ENCODE measurements at regions not wholly inside any gene's neighbourhood (a gene's known extent, or its start where the extent isn't known, plus 50 kb on each side); places are given as distances from the start of the nearest gene placed in this dataset.

DNA sequence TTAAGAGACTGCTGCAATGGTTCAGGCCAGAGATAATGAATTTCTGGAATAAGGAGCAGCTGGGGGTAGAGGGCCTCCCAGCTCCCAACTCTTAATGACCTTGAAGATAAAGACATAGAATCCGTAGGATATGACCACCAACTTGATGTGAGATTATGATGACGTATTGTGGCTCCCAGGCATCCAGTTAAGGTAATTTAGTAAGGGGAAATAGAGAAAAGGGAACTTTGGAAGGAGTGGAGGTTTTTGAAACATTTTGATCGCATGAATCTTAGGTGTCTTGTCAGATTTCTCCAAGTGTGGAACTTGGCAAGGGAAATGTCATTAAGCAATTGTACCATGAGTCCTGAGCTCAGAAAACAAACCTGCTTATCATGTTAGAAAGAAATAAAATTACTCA lies 277.3 kb upstream of the TANK start:
- no peak for DNase-seq

DNA sequence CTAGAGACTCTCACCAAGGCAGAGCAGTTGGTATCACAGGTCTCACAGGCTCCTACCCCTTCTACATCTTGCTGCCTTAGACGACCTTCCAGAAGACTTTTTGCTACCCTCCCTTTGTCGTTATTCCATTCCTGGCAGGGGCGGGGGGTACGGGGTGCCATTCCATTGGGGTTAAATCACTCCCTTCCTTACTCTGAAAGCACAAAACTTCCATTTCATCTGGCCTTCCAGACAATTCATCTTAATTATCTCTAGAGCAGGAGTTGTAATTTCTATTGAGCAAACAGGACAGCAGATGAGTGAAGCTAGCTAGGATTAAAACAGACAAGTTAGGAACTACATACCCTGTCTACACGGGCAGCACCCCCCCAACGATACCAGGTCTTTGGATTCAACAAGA lies 276.2 kb upstream of the TANK start:
- DNase-seq: no peak

DNA sequence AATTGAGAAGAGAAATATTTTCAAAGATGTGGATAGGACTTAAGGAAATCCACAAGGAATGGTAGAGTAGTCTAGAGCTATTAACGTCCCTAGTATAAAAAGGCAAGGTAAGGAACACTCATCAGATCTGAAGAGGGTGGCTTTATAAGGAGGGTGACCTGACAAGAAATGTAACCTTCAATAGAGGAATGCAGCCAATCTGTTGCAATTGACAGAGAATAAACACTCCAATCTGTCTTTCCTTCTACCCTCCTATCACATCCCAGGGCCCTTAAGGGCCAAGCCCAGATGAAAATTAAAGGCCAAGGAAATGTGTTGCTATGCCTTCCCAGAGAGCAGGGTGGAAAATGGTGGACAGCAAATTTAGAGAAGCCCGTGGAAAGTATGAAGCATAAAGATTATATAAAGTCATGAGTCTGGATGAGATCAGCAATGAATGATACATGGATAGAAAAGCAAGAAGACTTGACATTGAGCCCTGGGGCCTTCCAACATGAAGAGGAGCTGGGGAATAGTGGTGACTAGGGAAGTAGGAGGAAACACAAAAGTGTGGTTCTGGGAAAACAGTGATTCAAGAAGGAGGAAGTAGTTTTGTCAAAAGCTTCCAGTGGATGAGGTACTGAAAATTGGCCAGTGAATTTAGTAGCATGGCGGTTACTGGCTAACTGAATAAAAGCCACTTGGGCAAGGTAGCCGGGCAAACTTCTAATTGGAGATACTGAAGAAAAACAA lies 270.6 kb upstream of the TANK start:
- no peak for DNase-seq

DNA sequence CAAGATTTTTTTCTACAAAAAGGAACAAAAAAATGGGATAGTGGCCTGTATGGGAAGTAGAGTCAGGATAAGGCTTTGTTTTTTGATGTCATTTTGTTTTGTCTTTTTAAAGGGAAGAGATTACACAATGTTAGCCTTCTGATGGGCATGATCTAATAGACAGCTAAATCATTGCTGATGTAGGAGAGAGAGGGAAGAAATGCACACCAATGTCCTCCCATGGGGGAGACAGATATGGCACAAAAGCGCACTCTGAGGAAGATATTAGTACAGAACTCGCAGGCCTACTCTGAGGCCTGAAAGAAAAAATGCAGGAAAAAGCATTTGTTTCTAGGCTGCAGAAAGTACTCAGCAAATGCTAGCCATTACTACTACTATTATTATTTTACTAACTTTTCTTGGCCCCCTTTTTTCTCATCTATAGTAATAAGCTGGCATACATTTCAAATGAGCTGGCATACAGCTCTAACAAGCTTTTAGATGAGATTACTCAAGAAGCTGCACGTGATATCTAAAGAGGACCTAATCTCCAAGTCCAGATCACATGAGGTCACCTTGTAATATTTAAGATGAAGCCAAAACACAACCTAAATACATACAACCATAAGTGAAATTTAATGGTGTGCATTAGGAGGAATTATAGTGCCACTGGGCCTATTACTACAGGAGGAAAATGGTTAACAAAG lies 269.4 kb upstream of the TANK start:
- no peak for DNase-seq

DNA sequence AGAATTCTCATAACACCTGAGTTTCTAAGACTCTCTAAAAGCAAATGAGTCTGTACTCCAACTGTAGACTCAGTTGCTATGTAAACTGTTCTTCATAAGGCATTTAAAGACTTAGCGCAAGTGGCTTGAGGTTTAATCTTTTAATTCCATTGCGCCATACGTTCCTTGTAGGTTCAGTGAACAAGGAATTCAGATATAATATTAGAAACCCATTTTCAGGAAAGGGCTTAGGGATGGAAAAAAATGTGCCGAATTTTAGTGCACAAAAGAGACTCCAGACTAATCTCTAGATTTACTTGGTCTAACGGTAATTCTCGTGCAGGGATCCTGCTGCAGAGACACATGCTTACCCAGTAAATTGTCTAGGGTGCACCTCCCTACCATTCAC lies 268.9 kb upstream of the TANK start:
- no peak for DNase-seq

DNA sequence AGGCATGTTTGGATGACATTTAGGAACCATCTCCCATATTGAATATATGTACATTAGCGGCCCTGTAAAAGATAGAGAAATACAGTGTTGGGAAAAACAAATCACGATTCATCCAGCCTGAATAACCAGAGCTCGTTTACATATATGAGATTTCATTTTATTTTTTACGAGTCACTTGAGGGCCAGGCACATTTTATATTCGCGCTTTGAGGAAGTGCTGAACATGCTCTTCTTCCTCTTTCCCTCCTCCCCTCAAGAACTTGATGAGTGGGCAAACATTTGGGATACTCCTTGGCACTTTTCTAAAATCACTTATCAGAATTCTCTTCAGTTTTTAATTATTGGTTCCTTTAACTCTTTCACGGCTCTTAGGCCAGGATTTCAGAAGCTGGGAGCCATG lies 268.0 kb upstream of the TANK start:
- DNase-seq: no peak

DNA sequence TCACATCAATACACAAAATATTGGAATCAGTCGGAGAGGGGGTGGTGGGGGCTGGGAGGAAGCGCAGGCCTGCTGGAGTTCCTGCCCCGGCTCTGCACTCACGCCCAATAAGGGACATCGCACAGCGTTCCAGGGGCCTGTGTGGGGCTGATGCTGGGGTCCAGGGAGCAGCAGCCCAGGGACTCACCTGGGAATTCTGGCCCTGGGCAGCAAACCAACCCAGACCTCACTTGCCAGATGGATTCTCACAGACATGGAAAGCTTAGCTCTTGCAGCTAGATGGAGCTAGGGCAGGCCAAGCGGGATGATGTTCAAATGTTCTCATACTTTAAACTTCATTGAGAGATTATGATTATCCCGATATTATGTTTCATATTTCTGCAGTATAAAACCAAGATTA lies 266.6 kb upstream of the TANK start:
- DNase-seq: no peak

DNA sequence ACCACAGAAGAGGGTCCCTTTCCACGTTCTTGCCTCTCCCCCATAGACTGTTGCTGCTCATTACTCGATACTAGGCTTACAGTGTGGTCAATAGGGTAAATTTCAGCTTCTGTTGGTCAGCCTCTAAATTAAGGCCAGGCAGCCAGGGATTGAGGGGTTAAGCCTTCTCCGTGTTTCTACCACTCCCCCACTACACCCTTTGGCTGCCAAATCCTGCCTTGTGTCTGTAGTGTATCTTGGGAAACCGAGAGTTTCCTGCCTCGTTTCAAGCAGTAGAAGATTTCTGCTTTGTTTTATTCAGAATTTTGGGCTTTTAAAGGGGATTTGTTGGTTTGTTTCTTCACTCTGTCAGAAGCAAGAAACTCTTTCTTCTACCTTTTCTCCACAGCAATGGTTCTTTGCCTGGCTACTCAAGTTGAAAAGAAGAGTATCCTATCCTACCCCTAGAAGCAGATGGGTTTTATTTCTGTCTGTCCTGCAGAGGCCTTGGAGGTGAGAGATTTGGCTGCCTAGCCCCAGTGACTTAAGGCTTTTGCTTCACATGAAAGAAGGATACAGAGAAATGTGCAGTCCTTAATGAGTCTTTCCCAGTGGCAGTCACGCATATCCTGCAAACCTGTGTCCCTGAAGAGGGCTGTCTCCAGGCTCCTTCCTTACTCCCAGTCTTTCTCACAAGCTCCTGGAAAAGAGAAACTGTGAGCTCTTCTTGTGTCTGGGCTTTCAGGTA lies 261.5 kb upstream of the TANK start:
- DNase-seq: no peak

DNA sequence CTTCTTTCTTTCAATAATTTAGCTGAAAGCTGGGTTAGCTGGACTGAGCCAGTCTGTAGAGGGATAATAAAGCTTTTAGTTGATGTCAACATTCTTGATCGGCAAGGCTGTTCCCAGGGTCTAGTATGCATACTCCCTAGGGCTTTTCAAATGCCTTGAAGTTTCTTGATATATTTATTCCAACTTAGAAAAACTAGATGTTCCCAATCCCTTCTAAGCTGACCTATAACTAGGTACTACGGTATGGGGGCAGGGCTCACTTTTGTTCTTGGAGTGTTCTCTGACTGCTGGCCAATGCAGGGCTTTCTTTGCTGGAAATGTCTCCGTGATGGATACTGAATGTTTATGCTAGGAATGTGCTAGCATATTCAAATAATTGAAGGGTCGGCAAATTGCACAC lies 258.6 kb upstream of the TANK start:
- no peak for DNase-seq

DNA sequence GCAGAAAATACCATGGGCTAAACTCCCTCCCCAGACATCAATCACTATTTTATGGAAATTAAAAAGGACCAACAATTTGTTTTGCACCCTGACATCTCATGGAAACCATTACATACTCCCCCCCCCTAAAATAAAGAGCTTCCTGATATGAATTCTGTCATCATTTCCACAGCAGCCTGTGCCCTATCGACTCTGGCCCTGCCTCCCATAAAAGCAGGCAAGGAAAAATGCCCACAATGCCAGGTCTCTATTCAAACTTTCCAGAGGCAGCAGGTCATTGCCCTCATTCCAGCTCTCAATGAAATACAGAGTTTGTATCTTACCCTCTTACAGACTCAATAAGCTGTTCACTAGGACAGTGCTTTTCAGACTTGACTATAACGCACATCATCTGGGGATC lies 254.4 kb upstream of the TANK start:
- DNase-seq: no peak

DNA sequence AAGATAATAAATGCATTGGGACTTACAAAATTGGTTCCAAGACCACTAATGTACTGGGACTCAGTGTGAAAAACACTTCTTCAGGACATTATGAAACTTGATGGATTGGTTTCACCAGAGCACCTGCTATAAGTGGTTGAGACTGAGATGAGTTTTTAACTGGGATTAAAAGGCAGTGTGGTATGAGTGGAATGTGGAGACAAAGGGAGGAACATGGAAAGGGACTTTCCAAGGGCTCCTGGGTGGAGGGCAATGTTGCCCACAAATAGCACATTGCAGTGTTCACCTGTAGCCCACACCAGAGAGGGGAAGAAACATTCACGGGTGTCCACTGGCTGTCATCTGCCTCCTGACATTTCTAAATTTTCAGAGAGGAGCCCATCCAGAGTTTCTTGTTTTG lies 253.3 kb upstream of the TANK start:
- no peak for DNase-seq

DNA sequence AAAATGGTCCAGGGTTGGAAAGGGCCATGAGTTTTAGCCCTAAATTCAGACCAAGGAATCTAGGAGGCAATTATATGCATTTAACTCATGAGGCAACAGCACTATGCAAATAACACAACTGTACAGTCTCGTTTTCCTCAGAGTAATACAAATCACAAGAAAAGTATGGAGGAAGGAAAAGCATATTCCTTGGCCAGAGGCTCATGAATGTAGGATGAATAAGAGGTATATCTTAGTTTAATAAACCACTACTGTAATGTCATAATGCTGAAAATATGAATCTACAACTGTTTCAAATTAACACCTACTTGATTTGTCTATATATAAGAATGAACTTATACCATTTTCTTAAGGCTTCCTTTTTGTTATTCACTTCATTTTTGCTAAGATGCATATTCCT lies 252.5 kb upstream of the TANK start:
- DNase-seq: no peak

DNA sequence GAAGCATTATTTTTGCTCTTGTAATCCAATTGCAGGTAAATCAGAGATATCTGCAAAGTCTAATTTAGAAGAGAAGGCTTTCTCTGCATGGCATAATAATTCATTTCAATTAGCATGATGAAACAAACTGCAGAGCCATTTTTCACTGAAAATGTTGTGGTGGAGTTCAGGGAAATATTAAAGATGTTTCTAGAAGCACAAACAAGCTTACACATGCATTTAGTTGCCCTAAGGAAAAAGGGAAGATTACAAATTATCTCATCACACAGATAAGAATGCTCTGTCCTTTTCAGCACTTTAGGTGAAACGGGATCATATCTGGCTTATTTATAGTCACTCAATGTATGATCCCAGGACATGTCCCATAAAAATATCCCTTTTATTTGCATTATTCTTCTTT lies 252.1 kb upstream of the TANK start:
- no peak for DNase-seq

DNA sequence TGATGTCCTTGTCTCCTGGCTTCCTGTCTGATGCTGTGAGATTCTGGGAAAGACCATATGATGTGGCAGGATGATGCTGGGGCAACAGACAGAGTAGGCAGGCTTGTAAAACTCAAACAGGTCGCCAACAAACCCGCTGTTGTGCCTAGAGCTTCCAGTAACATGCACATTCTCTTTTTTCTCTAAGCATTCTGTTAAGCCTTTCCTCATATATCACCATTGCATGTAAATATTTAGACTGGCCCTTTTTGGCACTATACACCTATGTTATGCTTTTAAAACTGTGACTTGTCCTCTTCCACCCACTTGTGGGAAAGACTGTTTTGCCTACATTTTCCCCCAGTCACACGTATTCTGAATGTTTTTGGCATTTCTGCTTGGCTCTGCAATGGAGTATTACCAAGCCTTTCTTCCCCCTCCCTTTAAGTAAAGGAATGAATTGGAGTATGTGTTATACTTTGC lies 250.4 kb upstream of the TANK start:
- no peak for DNase-seq

DNA sequence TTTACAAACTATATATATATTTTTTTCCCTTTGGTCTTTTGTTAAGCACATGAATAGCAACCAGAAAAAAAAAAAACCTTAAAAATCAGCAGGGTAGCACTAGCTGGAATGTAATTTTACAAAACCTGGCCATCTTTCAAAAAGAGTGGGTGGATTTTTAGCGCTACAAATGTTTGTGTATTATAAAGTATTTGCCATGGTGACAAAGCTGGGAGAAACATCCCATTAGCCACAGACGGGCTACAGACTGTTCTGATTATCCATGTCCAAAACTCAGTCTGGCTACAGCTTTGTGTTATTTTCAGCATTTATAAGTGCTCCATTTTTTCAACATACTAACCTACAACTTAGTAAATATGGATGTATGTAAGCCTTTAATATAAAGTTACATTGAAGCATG lies 249.5 kb upstream of the TANK start:
- DNase-seq: no peak

DNA sequence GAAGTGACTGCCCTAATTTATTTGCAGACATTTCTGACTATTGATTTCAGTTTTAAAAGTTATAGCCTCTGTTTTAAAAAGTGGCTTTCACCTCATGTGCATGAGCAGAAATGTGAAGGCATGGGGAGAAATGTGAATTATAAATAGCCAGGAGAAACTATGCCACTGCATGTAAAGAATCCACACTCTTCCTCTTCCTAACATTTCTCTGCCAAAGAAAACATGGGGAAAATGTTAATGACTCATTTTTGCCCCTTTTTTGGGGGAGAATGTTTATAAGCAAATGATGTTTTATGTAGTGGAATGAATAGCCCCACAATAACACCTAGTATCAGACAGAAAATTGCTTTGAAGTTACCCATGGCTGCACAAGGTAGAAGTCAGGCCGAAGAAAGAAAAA lies 249.0 kb upstream of the TANK start:
- no peak for DNase-seq

DNA sequence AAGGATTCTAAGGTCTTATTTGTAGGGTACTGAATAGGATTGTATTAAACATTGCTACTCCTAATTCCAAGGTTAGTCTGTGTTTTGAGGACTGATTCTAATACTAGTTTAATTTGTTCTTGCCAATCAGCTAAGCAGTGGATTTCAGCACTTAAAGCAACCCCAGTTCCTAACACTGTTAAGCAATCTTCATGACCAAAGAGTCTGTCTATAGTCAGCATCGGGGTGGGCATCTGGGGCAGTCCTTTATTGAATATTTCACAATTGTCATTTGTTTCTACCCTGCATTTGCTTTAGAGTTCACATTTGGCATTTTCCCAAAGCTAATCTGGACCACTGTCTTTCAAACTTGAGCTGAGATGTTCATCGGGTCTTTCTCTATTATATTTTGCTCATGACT lies 248.0 kb upstream of the TANK start:
- no peak for DNase-seq

DNA sequence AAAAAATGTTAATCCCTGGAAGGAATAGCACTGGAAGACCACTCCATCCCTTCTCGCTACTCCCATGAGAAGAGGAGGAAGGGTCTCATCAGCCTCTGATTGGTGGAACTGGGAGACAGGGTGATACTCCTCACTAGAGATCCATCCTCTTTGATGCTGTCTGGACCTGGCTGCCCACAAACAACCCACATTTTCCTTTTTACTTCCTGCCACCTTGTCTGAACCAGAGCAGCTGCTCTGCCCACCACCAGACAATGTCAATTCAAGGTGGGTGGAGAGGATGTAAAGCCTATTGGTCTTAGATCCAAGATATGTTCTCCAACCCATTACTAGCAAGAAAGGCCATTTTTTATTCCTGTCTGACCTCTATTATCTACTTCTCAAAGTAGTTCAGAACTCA lies 246.9 kb upstream of the TANK start:
- no peak for DNase-seq

DNA sequence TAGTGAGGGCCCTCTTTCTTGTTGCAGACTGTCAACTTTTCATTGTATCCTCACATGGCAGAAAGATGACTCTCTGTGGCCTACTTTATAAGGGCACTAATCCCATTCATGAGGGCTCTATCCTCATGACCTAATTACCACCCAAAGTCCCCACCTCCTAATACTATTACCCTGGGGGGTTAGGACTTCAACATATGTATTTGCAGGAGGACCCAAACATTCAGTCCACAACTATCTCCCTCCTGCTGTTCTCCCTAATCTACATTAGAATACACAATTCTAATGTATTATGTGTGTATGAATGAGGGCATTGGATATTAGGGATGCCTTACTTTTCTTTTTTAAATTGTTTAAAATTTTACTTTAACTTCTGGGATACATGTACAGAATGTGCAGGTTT lies 246.0 kb upstream of the TANK start:
- no peak for DNase-seq

DNA sequence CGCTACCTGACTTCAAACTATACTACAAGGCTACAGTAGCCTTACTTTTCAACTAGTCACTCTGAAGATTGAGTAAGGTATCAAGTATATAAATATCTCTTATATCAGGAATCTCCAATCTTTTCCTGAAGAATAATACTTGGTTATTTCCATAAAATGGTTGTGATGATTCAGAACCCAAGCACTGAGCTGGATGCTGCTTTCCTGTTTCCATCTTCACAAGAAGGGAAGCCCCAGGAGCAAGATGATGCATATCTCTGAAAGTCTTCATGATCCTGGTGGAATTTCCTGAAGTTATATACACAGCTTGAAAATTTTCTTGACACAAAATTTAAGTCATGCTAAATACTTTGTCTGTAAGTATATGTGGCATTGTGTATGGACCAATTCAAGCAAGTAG lies 243.9 kb upstream of the TANK start:
- no peak for DNase-seq

DNA sequence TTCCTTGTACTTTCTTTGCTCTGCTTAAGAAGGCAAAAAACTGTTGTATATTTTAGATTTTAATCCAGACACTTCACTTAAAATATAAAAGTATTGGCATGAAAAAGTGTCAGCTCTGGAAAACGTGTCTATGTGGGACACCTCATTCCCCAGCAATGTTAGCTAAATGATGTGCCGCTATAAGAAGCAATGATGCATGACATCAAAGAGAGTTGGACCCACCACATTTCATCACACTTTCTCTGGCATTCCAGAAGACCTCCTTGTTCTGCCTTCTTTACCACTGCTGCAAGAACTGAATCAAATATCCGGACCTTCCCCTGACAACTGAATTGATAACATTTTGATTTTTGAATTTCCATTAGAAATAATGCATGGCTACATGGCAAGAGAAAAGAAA lies 242.4 kb upstream of the TANK start:
- no peak for DNase-seq

DNA sequence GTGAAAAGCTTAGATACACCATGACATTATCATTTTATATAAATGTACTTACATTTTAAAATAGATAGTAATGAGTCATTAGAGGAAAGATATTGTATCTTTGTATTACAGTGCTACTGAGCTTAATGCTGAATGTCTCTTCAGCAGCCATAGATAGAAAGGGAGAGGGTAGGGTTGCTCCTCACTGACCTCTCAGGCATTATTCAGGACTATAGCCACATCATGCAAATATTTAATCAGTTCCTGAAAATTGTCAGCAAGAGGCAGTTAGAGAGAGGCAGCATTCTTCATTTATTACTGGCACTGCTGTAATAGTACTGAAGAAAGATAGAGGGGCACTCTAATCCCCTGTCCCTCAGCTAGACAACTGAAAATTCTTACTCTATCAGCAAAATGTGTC lies 242.0 kb upstream of the TANK start:
- no peak for DNase-seq

DNA sequence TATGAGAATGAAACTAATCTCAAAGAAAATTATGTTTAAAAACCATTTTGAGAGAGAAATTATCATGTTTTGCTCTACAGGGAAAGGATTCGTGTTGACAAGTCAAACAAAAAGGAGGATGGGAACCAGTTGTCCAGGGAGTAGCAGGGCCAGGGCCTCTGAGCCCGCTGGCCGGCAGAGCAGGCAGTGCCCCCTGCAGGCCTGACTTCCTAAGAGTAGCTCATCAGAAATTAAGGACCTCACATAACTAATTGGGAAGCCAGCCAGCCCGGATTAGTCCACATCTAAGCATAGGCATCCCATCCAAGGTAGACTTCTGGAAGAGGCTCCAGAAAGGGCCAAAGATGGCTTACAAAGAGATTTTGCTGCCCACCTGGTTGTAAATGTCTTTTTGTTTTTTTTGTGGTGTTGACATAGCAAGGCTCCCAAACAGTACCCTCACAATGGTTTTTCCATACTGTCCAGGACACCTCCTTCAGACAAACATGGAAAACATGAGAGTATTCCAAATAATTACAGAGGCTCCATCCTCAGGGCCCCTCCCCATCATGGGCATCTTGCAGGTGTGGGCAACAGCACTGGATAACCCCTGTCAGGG lies 241.2 kb upstream of the TANK start:
- DNase-seq: peak in 5 of 14 donors; percentile 1 to 29 (median 3)

DNA sequence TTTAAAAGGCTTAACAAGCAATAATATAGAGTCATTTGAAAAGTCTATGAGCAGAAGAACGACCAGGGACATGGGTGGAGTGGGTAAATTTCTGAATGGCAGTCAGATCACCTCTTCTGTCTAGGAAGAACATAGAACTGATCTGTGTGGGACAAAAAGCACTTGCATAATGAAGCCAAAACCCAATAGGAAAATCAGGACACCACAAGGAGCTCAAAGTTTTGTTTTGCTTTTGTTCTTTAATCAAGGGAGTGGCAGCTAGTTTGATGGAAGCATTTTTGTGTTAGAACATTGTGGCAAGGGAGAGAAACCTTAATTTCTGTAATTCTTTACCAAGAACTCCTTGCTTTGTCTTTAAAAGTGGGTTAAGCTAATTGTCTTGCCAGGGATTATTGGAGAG lies 240.2 kb upstream of the TANK start:
- DNase-seq: no peak

All from C1 segment of cervical spinal cord (tissue), 14 donors.